Stimulated activated CD4-positive, alpha-beta T cell treated with anti-CD3 and anti-CD28 coated beads, TNF-alpha, amount 100 ng/mL, for 4 hours (primary cell): ENCODE measurements at regions not wholly inside any gene's neighbourhood (a gene's known extent, or its start where the extent isn't known, plus 50 kb on each side); places are given as distances from the start of the nearest gene placed in this dataset.

Source experiments
- DNase-seq, 3 experiments: peaks; one replicate each; pipeline ENCODE4 v3.0.0-alpha.2; 2020; ENCODE audit warnings: low read depth in 3 of 3

DNA sequence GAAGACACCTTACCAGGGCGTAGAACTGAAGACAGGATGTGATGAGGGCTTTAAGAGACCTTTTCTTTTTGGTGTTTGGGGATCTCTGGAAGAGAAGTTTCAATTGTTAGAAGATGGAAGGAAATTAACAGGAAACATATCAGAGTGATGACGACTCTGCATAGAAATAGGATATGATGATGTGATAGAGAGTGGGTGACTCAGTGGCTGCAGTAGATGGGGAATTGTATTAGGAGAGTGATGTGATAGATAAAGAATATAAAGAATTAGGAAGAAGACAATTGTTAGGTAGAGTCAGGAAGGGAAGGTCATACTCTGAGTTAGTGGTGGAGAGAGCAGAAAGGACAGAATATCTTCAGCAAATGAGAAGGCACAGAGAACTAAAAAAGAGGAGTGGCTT, 593.9 kb downstream of the NYAP2 start:
- no peak for DNase-seq

DNA sequence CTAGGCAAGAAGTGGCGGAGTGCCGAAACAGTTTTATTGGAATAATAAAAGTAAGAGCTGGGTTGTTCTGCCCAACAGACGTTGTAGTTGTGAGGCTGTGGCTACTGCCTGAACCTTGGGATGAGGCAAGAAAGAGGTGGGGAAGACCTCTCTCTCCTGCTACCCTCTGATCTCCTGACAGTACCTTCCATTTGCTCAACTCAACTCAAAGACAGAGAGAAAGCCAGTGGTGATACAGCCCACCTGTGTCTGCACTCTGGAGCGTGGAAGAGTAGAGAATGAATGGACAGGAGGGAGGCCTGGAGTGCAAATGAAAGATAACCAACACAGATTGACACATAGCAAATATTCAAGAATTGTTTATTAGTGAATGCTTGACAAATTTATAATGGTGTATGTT, 590.3 kb downstream of the NYAP2 start:
- no peak for DNase-seq

DNA sequence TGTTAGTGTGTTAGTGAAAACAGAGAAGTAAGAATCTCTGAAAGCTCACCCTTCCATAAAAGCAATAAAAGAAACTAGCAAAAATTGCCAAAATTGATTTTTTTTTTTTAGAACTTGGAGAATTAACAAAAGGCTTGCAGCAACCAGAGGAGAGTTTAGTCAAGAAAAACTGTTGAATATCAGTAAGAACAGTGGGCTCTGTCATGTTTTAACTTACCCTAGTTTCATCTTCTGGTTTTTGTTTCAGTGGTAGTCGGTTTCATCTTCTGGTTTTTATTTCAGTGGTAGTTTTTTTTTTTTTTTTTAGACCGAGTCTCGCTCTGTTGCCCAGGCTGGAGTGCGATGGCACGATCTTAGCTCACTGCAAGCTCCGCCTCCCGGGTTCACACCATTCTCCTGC, 580.9 kb downstream of the NYAP2 start:
- DNase-seq, result no peak

DNA sequence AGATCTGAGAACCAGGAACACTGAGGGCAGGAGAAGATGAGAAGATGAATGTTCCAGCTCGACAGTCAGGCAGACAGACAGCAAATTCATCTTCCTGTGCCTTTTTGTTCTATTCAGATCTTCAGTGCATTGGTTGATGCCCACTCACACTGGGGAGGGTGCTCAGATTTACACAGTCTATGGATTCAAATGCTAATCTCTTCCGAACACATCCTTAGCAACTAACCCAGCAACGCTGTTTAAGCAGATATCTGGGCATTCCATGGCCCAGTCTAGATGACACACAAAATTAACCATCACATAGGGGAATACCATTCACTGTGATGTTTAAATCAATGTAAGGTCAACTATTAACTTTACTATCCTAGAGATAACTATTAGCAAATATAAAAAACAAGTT, 571.9 kb downstream of the NYAP2 start:
- DNase-seq, result no peak

DNA sequence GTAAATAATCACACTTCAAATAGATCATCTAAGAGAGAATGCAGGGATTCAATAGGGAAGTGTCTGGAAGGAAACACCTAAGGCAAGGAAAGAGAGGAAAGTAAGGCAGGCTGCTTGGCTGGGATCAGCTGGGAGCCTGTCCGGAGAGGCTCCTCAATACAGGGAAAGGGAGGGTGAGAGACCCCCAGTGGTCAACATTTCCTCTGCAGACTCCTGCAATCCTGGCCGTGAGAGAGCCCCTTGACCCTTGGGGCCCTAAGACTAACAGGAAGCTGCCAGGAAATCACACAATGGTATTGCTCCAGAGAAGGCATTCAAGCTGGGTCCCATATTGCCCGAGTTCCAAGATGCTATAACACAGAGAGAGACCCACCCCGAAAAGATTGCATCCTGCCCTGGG, 549.4 kb downstream of the NYAP2 start:
- DNase-seq, result no peak

DNA sequence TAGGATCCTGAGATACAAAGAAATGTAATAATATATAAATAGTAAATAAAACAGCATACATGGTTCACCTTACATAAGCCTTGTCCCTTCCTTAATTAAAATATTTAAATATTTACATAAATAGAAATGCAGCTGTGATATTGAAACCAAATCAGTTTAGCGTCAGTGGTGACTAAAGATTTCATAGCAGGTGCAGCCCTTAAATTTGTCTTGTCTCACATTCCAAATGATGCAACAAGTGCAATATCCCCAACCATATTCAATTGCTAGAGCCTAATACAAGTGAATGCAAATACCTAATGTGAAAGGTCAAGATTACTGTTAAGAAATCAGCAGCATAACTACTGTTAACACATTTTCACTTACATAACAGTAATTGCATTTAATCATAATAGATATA, 539.5 kb downstream of the NYAP2 start:
- no peak for DNase-seq

DNA sequence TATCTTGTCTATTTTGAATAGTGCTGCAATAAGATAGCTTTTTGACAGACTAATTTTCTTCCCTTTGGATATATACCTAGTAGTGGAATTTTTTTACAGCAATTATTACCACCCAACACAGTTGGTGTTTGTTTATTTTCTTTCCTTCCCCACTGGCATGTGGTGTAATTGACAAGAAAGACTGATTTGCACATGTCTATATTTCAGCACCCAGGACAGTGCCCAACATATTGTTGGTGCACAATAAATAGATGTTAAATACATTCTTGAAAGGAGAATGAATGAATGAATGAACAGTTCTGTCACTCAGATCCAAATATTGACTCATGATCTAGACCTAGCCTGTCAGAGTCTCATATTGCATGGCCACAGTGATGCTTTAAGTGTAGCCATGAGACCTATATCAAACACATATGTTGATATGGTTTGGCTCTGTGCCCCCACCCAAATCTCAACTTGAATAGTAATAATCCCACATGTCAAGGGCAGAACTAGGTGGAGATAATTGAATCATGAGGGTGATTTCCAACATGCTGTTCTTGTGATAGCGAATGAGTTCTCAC, 538.2 kb downstream of the NYAP2 start:
- DNase-seq, result no peak

DNA sequence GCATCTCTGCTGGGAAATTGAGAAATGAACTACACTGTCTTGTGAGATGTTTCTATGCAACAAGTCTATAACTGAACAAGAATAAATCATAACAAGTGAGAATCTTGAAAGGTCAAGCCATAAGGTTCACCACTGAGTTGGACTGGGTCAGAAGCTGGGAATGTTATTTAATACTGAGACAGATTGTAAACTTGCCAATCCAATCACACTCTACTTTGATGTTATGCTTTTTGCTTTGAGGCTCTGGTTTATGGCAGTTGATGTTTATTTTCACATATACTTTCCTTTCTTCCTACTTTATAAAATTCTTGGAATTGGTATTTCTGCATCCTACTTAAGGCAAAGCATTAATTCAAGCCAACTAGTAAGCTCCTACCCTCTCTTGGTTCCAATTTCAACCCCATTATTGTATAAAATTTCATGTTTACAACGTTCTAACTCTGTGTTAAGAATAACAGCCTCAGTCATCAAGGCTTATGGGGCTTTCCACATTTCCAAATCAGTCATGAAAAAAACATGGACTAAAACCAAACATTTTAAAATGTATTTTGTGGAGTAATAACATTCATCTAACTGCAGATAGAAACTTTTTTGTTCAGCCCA, 533.4 kb downstream of the NYAP2 start:
- DNase-seq, result no peak

DNA sequence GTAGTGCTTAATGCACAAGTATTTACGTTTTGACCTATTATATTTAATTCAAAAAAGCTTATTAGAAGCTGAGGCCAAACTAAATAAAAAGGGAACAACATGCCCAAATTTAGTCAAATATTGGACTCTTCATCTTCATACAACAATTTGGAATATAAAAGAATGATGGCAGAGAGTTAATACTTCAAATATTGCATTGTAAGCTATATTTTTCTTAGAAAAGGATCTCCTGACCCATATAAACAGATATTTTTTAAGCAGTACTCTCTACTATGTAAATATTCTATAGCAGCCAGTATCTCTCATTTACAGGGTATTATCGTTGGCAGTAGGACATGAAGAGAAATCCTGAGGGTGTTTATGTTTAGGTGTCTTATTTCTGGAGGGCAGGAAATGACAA, 531.2 kb downstream of the NYAP2 start:
- no peak for DNase-seq

DNA sequence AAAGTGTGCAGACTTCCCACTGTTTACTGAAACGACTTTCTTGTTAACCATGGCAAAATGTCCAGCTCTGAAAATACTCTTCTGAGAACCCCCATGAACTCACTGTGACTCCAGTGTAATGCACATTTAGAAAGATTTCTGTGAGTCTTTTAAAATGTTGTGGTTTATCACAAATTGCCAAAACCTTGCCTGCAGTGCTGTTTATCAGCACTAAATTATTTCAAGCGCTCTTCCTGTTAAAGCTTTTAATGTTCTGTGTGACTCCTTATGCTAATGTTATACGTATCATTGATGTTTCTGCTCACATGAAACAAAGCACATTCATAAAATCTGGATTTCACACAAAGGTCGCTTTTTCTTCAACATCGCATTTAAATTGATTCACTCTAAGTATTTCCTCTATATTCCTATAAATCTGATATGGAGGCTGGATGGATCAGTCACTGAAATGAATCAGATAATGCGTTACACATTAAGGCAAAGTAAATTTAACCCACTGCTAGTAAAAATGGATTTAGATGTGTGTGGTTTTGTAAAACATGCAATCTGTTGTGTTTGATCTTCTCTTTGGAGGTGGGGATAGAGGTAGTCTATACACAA, 521.2 kb downstream of the NYAP2 start:
- no peak for DNase-seq

DNA sequence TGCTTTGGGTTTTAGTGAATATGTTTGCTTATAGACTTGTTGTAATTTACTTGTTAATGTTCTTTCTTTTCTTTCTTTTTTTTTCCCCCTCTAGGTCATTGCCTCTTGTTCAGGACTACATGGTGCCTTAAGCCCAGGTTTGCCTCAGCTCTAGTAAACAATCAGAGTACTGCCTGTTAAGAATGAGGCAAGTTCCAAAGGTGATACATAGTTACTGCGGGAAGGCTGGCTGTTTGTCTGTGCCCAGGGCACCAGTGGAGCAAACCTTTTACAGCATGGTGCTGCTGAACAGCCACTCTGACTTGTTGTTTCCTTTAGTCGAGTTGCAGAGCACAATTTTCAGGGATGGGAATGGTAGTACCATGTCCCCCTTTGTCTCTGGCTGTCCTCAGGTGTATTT, 517.2 kb downstream of the NYAP2 start:
- DNase-seq, result no peak

DNA sequence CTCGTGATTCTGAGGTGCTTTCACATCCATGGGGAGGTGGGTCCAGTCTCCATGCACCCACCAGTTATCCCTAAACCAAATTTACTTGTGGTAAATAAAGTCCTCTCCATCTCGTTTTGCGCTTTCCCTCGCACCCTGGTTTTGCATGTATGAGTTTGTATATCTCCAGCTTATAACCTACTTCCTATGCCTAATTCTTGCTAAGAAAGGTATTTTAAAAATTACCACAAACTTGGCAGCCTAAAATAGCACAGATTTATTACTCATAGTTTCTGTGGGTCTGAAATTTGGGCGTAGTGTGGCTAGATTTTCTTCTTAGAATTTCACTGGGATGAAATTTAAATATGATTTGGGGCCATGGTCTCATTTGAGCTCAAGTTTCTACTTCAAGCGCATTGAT, 511.5 kb downstream of the NYAP2 start:
- no peak for DNase-seq

DNA sequence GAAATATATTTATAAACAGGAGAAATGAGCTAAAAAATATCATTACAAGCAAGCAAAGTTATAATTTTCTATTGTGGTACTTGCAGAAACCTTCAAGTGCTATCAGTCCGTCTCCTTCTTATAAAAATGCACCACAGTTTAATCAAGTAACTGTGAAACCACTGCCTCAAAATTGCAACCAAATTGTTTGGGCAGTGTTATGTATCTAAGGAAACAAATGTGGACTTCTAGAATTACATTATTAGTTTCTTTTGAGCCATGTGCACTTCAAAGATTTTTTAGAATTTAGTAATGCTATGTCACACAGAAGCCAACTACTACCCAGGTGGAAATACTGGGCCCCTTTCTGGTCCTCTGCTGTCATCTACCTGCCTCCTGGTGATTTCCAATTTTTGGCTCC, 495.6 kb downstream of the NYAP2 start:
- no peak for DNase-seq

DNA sequence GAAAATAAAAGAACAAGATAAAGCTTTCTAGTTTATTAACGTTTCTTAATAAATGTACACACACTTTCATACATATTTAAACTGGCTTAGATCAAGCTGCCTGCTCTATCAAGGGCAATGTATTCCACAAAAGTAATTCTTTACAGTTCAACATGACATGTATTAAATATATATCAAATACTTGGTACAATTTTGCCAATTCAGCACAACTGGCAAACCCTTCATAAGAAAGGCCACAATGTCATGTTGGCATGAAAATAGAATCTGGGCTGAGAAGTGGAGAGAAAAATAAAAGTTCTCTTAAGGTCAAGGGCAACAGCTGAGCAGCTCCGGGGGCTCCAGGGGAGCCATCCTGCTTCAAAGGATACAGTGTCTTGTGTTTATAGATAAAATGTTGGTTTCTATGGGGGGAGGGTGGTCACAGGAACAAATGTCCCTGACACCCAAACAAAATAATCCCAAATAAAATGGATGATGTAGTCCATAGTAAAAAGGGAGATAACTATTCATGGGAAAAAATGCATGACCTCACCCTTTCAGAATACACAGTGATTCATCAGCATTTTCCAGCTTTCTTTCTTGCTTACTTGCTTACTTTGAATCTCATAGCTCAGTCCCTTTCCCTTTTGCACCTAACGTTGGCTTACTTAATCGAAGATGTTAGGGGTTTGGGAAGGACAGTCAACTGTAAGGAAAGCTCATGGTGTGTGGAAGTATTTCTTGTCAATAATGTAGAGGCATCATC, 494.9 kb downstream of the NYAP2 start:
- no peak for DNase-seq

DNA sequence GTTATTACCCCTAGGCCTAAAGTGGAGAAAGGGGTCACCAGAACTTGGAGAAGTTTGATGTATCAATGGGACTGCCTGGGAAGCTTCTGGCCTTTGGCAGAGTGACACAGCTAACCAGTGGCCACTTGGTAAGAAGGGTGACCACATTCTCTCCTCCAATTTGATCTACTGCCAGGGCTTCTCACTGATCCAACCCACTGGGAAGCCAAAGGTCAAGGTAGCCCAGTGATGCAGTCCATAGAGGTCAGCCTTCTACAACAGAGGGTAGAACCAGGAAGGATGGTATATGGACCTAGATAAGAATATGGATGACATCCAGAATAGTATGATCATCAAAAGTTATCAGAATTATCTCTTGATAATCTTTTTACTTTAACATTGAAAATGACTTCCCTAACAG, 493.6 kb downstream of the NYAP2 start:
- no peak for DNase-seq

DNA sequence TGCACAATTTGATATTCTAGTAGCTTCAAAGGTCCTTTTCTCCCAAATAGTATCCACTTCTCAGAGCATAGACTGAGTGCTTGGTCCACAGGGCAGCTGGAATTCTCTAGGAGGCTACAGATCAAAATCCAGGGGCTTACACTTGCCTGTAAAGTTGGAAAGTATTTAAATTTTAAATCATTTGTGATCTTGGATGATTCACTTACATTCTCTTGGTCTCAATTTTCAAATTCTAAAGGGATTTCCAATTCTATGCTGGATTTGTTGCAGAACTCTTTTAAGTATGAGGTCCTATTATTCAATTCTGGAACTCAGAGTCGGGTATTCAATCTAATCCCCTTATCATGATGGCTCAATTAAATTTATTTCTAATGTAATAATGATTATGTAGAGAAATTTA, 492.3 kb downstream of the NYAP2 start:
- no peak for DNase-seq

DNA sequence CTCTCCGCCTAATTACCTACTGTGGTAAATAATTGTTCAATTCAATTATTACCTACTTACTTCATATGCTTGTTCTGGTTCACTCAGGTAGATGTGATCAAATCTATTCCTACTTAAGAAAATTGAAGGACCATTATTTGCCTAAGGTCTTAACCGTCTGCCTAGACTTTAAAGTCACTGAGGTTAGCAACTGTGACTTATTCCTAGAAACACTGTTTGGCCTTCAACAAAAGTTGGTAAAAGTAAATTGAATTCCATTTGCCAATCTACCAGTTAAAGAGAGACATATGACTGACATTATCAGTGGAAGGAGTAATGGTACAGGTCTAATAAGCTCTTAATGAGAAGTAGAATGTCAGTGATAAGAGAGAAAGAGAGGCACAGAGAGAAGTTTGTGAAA, 491.5 kb downstream of the NYAP2 start:
- no peak for DNase-seq

DNA sequence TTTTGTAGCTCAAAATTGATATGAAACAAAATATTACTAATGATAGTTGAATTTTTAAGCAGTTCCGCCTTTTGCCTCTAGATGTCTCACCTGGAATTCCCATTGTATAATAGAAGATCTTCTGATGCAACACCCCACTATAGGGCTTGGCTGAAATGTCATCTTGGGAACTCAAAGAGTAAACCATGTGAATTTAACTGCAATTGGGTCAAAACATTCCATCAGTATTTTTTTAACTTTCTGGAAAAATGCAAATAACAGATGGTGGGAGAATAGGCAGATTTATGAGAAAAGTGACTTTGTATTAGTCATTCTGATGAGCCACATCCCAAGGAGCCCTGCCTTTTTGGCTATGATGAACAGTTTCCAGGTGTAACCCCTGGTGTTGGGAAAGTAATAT, 489.9 kb downstream of the NYAP2 start:
- no peak for DNase-seq

DNA sequence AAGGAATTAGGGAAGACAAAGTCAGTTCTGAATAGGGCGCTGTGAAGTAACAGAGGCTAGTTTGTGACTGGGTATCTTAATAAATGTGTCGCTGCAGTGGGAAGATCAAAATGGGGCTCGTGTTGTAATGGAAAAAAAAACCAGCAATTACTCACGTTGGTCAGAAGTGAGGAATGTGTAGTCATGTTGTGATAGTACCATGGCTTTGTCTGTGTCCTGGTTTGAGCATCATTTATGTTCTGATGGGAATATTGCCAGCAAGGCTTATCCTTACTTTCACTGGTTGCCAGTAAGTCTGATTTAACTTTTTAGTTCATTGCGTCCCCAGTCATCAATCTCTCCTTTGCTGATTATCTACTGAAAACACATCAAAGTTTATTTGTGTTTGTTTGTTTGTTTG, 467.6 kb downstream of the NYAP2 start:
- no peak for DNase-seq

DNA sequence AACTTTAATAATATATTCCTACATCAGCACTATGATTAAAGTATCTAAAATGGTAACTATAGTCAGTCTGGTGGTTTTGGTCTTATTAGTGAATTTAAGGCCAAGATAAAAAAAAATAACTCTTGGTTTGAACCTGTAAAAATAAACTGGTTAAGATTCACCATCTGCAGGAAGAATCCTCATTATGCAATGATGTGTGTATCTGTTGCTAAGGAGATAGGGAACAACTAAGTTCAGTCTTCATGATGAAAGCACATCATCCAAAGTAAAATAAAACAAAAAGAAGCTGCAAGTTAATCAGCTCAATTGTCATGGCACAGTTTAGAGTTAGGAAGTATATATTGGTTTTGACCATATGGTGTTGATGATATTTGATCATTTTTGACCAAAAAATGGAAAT, 466.0 kb downstream of the NYAP2 start:
- no peak for DNase-seq

DNA sequence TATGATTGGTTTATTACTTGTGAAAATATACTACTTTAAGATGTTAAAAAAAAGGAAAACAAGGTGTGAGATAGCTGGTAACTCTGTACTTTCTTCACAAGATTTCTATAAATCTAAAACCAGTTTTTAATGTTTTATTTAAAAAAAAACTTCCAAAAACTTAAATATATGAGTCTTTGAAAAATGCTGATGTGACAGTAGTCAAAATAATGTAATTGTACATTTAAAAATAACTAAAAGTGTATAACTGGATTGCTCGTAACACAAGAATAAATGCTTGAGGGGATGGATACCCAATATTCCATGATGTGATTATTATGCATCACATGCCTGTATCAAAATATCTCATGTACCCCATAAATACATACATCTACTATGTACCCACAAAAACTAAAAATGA, 464.9 kb downstream of the NYAP2 start:
- no peak for DNase-seq

DNA sequence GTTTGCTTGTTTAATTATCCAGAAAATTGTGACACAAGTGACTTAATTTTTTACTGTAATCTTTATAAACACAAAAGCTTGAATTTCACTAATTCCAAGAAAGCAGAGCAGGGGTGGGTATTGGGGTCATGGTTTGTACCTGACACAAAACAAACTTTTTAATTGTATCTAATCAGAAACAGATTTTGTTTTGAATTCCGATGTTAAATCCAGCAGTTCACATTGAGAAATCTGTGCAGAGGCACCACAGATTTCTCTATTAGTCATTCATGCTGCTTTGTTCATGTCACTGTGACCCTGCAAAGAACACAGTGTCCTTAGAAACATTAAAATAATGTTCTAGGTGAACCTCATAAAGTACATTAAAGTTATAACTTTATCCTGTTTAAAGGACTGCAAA, 443.4 kb downstream of the NYAP2 start:
- no peak for DNase-seq

DNA sequence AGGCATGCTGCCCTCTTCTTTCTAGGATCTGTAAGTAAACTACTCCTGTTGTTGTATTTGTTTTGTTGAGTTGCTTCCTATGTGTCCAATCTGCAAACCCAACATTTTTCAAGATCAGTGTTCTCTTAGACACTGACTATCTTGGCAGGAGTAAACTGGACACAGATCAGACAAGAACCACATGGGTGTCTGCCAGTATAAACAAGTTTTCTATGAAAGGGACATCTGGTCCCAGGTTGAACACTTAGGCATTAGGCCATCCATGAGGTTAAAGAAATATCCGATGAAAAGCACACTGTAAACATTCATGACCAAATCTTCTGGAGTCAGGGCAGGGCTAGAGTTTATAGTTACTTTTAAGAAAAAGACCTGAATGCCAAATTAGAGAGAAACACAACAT, 441.8 kb downstream of the NYAP2 start:
- DNase-seq, result no peak
